ENCODE measurements at regions not wholly inside any gene's neighbourhood (a gene's known extent, or its start where the extent isn't known, plus 50 kb on each side); places are given as distances from the start of the nearest gene placed in this dataset.
"Not testable (repeated sequence)": the region's sequence is repeated elsewhere in the genome, so short reads cannot be mapped to it uniquely, and the experiment has no call there.

DNA sequence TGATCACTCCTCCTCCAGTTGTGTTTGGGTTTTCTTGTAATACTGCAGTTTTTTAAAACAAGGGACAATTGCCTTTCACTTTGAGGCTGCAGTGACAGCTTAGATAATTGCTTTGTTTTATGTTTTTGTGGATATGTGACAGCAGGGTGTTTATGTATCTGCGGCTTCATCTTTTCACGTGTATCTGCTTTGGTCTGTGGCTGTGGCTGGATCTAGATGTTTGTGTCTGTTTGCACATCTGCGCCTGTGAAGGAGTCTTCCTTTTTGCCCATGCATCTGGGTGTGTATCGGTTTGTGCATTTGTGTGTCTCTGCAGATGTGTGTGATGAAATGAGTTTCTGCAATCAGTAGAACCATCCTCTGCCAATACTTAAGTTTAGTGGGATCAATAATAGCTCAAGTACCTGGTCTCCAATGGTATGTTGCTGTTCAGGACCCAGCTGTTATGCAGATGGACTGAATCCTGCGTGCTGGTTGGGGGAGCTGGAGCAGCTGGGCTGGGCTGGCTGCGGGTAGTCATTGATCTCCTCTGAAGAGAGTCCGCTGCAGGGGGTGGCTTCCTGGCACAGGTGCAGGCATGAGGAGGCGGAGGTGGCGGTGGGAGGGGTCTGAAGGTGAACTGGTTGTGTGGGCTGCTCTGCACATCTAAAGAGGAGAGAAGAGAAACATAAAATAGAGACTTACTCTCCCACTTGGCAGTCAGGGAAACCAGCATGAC is 390.3 kb downstream of the SH2D1A start:
- DNase-seq (ENCODE audit: extremely low spot score) = no peak
- TF ChIP-seq, protein P1, sequence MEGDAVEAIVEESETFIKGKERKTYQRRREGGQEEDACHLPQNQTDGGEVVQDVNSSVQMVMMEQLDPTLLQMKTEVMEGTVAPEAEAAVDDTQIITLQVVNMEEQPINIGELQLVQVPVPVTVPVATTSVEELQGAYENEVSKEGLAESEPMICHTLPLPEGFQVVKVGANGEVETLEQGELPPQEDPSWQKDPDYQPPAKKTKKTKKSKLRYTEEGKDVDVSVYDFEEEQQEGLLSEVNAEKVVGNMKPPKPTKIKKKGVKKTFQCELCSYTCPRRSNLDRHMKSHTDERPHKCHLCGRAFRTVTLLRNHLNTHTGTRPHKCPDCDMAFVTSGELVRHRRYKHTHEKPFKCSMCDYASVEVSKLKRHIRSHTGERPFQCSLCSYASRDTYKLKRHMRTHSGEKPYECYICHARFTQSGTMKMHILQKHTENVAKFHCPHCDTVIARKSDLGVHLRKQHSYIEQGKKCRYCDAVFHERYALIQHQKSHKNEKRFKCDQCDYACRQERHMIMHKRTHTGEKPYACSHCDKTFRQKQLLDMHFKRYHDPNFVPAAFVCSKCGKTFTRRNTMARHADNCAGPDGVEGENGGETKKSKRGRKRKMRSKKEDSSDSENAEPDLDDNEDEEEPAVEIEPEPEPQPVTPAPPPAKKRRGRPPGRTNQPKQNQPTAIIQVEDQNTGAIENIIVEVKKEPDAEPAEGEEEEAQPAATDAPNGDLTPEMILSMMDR (IDR thresholded peaks at IDR 0.05; ENCODE audit: control extremely low read depth, extremely low read depth, low read depth, missing control alignments) = no peak
- POLR2A ChIA-PET = no interaction called here
- CTCF ChIA-PET = no interaction called here

GRCh38 chrX:124737771-124738170 is 391.4 kb downstream of the SH2D1A start:
- TF ChIP-seq, protein P1 (IDR thresholded peaks at IDR 0.05; ENCODE audit: control extremely low read depth, extremely low read depth, low read depth, missing control alignments) = no peak
- ChIA-PET CTCF (no interaction called here), POLR2A (no interaction called here)
- DNase-seq (ENCODE audit: extremely low spot score) = no peak

- DNase-seq (ENCODE audit: extremely low spot score) = no peak
- ChIA-PET POLR2A (no interaction called here), CTCF (no interaction called here)
- TF ChIP-seq, protein P1 (IDR thresholded peaks at IDR 0.05; ENCODE audit: control extremely low read depth, extremely low read depth, low read depth, missing control alignments) = no peak
Measured at GRCh38 chrX:124747295-124747694, 400.9 kb downstream of the SH2D1A start.

GRCh38 chrX:124764354-124764753 is 418.0 kb downstream of the SH2D1A start:
- TF ChIP-seq, protein P1 (IDR thresholded peaks at IDR 0.05; ENCODE audit: control extremely low read depth, extremely low read depth, low read depth, missing control alignments) = no peak
- POLR2A ChIA-PET = no interaction called here
- CTCF ChIA-PET = no interaction called here
- DNase-seq (ENCODE audit: extremely low spot score) = no peak

- ChIA-PET POLR2A (no interaction called here), CTCF (no interaction called here)
- DNase-seq (ENCODE audit: extremely low spot score) = no peak
- TF ChIP-seq, protein P1 (IDR thresholded peaks at IDR 0.05; ENCODE audit: control extremely low read depth, extremely low read depth, low read depth, missing control alignments) = no peak
Measured at GRCh38 chrX:124769166-124769565, 422.8 kb downstream of the SH2D1A start.

GRCh38 chrX:124771292-124771691 is 424.9 kb downstream of the SH2D1A start:
- no peak for DNase-seq (ENCODE audit: extremely low spot score)
- TF ChIP-seq, protein P1 (IDR thresholded peaks at IDR 0.05; ENCODE audit: control extremely low read depth, extremely low read depth, low read depth, missing control alignments) = no peak
- POLR2A ChIA-PET = no interaction called here
- CTCF ChIA-PET = no interaction called here

- CTCF ChIA-PET; DNase-seq (ENCODE audit: extremely low spot score); POLR2A ChIA-PET: not testable (repeated sequence)
Measured at GRCh38 chrX:124788253-124788652, 441.9 kb downstream of the SH2D1A start.

- CTCF ChIA-PET; DNase-seq (ENCODE audit: extremely low spot score); POLR2A ChIA-PET: not testable (repeated sequence)
Measured at GRCh38 chrX:124789874-124790273, 443.5 kb downstream of the SH2D1A start.

Measured in GM10248 (cell line).